ENCODE measurements at regions not wholly inside any gene's neighbourhood (a gene's known extent, or its start where the extent isn't known, plus 50 kb on each side); places are given as distances from the start of the nearest gene placed in this dataset.

DNA sequence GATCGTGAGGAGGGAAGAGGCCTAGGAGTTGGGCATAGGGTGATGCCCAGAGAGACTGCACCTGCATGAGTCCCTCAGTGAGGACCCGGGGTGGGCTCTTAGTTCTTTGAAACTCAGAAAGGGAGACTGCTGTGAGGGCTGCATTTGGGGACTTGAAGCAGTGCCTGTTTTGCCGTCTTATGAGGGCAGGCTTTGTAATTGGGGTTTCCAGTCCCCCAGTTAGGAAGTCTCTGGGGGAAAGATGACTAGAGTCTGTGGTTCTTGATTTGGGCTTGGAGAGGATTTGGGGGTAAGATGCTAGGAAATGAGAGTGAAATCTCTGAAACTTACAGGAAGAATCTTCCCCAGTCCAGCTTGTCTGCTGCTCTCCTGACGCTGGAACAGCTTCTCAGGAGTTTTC, 99.6 kb downstream of the ARF6 start:
- no peak for TF ChIP-seq POLR2A (IDR thresholded peaks at IDR 0.05)
- TF ChIP-seq, protein P1, sequence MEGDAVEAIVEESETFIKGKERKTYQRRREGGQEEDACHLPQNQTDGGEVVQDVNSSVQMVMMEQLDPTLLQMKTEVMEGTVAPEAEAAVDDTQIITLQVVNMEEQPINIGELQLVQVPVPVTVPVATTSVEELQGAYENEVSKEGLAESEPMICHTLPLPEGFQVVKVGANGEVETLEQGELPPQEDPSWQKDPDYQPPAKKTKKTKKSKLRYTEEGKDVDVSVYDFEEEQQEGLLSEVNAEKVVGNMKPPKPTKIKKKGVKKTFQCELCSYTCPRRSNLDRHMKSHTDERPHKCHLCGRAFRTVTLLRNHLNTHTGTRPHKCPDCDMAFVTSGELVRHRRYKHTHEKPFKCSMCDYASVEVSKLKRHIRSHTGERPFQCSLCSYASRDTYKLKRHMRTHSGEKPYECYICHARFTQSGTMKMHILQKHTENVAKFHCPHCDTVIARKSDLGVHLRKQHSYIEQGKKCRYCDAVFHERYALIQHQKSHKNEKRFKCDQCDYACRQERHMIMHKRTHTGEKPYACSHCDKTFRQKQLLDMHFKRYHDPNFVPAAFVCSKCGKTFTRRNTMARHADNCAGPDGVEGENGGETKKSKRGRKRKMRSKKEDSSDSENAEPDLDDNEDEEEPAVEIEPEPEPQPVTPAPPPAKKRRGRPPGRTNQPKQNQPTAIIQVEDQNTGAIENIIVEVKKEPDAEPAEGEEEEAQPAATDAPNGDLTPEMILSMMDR (IDR thresholded peaks at IDR 0.05) = no peak
